ENCODE measurements at regions not wholly inside any gene's neighbourhood (a gene's known extent, or its start where the extent isn't known, plus 50 kb on each side); places are given as distances from the start of the nearest gene placed in this dataset.

DNA sequence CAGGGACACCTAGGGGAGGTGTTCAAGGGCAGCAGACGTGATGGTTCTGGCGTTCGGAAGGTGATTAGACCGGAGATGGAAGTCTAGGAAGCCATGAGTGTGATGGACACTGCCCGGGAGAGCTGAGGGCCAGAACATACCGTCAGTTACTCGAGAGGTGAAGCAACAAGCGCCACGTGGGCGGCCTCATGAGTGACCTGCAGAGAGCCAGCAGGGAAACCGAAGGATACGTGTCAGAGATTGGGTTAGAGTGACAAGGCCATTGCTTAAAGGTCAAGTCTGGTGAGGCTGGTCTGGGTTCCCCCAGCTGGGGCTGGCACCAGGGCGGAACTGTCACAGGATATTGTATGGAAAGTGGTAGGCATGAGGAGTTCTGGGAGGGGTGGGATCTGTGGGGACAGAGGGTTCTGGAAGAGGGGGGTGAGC lies 60.0 kb downstream of the C9orf50 start (continued):
- TF ChIP-seq CHD7 (IDR thresholded peaks at IDR 0.05; ENCODE audit: insufficient replicate concordance, low read length) (no peak), BACH1 (IDR thresholded peaks at IDR 0.05; ENCODE audit: low read length) (no peak), CEBPB (IDR thresholded peaks at IDR 0.05; ENCODE audit: low read depth, low read length) (no peak), SP4 (IDR thresholded peaks at IDR 0.05; ENCODE audit: low read length) (no peak)
- TF ChIP-seq, protein P1, sequence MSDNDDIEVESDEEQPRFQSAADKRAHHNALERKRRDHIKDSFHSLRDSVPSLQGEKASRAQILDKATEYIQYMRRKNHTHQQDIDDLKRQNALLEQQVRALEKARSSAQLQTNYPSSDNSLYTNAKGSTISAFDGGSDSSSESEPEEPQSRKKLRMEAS (IDR thresholded peaks at IDR 0.05) = no peak
